Amniotic stem cell (primary cell): ENCODE measurements at regions not wholly inside any gene's neighbourhood (a gene's known extent, or its start where the extent isn't known, plus 50 kb on each side); places are given as distances from the start of the nearest gene placed in this dataset.

Experiments used
- DNase-seq: peaks from one replicate; lab custom pipeline; 2025; lab: John Stamatoyannopoulos, UW

- no peak for DNase-seq
Observed at GRCh38 chr19:28509079-28509895, 703.7 kb downstream of the UQCRFS1 start.

GRCh38 chr19:28508666-28509065 lies 704.3 kb downstream of the UQCRFS1 start:
- DNase-seq: no peak

- DNase-seq: no peak
Observed at GRCh38 chr19:28505933-28506332, 707.0 kb downstream of the UQCRFS1 start.

- DNase-seq: no peak
Observed at GRCh38 chr19:28505134-28505533, 707.8 kb downstream of the UQCRFS1 start.

- no peak for DNase-seq
Observed at GRCh38 chr19:28504727-28505126, 708.2 kb downstream of the UQCRFS1 start.

- DNase-seq: no peak
Observed at GRCh38 chr19:28504139-28504538, 708.8 kb downstream of the UQCRFS1 start.

- DNase-seq: no peak
Observed at GRCh38 chr19:28502879-28503734, 709.8 kb downstream of the UQCRFS1 start.

- DNase-seq: no peak
Observed at GRCh38 chr19:28501976-28502375, 711.0 kb downstream of the UQCRFS1 start.

- DNase-seq: no peak
Observed at GRCh38 chr19:28500982-28501630, 711.8 kb downstream of the UQCRFS1 start.

GRCh38 chr19:28500296-28500695 lies 712.7 kb downstream of the UQCRFS1 start:
- DNase-seq: no peak

GRCh38 chr19:28498404-28498976 lies 714.5 kb downstream of the UQCRFS1 start:
- no peak for DNase-seq

- DNase-seq: no peak
Observed at GRCh38 chr19:28497887-28498286, 715.1 kb downstream of the UQCRFS1 start.

GRCh38 chr19:28497137-28497536 lies 715.8 kb downstream of the UQCRFS1 start:
- no peak for DNase-seq

- no peak for DNase-seq
Observed at GRCh38 chr19:28495046-28495445, 717.9 kb downstream of the UQCRFS1 start.

- no peak for DNase-seq
Observed at GRCh38 chr19:28494461-28494860, 718.5 kb downstream of the UQCRFS1 start.

- no peak for DNase-seq
Observed at GRCh38 chr19:28493884-28494283, 719.1 kb downstream of the UQCRFS1 start.

GRCh38 chr19:28492621-28493020 lies 720.3 kb downstream of the UQCRFS1 start:
- no peak for DNase-seq

- DNase-seq: no peak
Observed at GRCh38 chr19:28492201-28492600, 720.8 kb downstream of the UQCRFS1 start.

- DNase-seq: no peak
Observed at GRCh38 chr19:28489776-28490175, 723.2 kb downstream of the UQCRFS1 start.

- no peak for DNase-seq
Observed at GRCh38 chr19:28489126-28489660, 723.8 kb downstream of the UQCRFS1 start.

GRCh38 chr19:28487999-28488398 lies 725.0 kb downstream of the UQCRFS1 start:
- DNase-seq: no peak

- no peak for DNase-seq
Observed at GRCh38 chr19:28486926-28487325, 726.0 kb downstream of the UQCRFS1 start.
